DMS114 treated with DMSO at 0.1 percent for 48 hours (cell line): ENCODE measurements at regions not wholly inside any gene's neighbourhood (a gene's known extent, or its start where the extent isn't known, plus 50 kb on each side); places are given as distances from the start of the nearest gene placed in this dataset.
"Not testable (repeated sequence)": the region's sequence is repeated elsewhere in the genome, so short reads cannot be mapped to it uniquely, and the experiment has no call there.

Experiments
- DNase-seq: peaks from one replicate; lab custom pipeline; 2025; ENCODE audit not compliant: unreplicated experiment; lab: John Stamatoyannopoulos, UW

DNA sequence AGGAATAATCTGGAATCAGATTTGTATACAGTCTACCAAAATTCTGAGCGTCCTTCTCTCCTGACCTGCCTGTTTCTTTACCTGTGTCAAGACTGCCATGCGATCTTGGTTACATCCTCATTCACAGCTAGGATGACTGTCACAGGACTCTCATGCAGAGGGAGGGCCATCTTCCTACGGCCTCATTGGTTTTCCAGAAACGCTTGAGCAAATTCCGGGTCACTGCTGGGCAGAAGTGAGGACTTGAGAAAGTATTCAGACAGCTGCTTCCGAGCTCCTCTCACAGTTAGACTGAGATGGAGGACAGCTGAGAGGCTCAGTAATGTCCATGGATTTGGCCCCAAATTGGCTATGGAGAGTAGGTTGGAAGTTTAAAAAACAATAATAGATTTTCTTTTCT lies 94.2 kb downstream of the TFAP2C start:
- no peak for DNase-seq

DNA sequence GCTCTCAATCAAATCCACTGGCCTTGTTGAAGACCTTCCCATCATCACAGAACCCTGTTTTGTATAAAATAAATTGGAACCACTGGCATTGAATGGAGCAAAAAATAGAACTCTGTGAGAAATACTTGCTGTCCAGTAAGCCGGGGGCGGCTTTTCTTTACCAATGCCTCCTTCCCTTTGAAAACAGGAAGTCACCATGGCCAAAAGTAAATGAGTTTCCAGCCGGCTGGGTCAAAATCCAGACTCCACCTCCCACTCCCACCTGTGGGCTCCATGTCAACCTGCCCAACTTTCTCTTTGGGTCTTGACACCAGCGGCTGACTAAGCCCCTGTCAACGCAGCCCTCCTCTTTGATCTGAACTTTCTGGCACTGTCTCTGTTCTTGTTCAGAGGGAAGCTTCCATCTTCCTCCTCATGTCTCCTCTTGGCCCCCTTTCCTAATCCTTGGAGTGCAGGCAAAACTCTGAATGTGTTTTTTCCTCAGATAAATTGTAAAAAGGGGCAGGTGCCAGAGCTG lies 95.2 kb downstream of the TFAP2C start:
- DNase-seq, result no peak

DNA sequence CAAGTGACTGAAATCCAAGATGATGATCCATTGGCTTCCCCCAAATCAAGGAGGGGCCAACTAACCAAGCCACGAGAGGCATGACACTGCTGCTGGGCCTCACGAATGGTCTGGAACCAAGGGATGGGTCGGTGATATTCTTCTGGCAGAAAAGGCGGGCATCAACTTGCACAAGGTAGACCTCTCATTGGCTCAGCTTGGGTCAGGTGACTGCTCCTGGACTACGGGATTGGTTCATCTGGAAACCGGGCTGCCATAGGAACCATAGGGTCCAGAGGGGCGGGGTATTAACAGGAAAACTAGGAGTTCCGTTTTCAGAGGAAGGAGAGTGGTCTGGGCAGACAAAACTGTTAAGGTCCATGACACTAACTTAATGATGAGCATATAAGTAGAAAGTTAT lies 100.9 kb downstream of the TFAP2C start:
- no peak for DNase-seq

DNA sequence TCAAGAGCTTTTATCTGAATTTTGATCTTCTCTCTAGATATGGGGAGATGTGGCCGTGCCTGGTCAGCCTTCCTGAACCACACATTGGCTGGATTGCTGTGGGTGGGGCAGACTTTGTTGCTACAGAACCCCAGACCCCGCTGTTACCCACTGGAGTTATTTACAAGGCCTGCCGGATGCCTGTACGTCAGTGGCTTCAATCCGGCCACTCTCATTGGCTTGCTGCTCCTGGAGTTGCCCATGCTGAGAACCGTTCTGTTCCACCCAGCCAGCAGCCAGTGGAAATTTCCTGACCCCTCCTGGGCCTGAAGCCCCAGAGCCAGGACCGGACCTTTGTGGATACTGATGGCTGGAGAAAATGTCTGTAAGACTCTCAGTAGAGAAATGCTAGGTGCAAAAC lies 101.9 kb downstream of the TFAP2C start:
- DNase-seq, result no peak

DNA sequence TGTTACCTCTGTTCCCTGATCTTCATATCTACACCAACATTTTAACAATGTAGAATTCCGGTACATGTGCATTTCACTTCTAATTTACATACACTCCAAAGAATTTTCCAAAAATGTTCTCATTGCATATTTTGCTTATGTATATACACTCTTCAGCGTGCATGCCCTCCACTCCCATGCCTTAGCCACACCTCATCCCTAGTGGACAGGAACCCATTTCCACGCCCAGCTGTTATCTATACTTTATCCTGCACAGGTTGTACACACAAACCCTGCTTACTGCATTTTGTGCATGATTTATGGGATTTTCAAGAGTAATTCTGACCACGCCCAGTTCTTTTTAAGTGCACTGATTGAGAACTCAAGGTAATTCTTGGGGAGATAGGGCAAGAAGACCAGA lies 102.4 kb downstream of the TFAP2C start:
- no peak for DNase-seq

DNA sequence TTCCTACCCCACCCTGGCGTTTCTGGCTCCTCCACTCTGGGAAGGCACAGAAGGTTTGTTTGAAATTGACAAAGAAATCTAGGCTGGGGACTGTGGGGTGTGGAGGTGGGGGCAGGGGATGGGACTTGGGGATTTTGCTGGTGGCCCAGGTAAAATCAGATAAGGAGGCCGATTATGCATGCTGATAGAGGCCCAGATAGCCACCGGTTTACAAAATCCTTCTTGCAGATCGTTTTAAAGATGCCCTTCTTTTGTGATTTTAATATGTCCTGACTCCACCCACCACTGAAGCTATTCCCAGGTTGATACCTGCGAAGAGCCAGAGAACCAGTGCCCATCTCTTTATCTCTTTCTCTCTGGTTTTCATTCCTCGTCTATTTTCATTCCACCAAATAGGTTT lies 104.9 kb downstream of the TFAP2C start:
- no peak for DNase-seq

DNA sequence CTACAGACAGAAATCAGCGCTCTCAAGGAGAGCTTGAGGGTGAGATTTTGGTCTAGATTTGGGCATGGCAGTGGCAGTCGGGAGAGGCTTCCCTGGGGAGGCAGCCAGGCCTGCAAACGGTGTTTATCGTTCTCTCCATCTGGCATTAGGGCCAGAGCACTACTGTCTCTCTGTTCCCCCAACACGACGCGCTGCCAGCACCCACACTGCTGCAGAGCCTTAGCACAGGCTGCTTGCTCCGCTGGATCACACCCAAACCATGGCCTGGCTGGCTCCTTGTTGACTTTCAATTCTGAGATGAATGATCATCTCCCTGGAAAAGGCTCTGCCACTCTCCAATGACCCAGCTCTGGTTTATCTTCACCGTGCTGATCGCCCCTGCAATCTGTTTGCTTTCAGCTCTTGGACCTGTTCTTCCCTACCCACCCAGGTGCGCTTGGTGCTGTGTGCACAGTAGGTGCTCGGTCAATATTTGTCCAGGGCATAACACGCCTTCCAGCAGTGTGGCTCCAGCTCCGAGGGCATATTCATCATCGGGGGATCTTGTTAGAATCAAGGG lies 106.1 kb downstream of the TFAP2C start:
- DNase-seq, result no peak

DNA sequence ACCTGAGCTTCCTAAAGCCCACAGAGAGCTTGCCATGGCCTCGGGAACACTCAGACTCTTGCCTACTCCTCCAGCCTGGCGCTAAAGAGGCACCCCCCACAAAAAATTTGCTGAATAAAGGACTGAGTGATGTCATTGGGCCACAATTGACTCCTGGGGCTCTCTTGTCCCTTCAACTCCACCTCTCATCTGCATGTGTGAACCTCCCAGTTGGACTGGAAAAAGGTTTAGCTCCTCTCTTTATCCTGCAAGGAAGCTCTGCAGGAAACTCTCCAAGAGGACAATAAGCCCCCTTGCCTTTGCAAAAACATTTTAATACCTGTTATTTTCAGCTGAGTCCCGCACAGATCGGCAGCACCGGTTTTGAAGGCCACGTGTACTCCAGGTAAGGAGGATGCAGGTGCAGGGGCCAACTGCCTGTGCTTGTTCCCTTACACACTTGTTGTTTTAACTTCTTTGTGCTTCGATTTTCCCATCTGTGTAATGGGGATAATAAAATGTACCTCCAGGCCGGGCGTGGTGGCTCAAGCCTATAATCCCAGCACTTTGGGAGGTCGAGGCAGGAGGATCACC lies 107.3 kb downstream of the TFAP2C start:
- DNase-seq, result no peak

DNA sequence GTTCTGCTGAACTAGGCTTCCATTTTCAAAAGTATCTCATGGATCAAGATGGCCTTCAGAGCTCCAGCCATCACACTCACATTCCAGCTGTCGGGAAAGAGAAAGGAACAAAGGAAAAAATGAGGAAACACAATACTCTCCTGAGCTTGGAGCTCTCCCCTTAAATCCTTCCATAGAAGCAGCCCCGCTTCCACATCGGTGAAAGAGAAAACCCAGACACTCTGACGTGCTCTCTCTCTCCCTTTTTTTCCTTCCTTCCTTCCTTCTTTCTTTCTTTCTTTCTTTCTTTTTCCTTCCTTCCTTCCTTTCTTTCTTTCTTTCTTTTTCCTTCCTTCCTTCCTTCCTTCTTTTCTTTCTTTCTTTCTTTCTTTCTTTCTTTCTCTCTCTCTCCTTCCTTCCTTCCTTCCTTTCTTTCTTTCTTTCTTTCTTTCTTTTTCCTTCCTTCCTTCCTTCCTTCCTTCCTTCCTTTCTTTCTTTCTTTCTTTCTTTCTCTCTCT lies 115.3 kb downstream of the TFAP2C start:
- DNase-seq, result not testable (repeated sequence)

DNA sequence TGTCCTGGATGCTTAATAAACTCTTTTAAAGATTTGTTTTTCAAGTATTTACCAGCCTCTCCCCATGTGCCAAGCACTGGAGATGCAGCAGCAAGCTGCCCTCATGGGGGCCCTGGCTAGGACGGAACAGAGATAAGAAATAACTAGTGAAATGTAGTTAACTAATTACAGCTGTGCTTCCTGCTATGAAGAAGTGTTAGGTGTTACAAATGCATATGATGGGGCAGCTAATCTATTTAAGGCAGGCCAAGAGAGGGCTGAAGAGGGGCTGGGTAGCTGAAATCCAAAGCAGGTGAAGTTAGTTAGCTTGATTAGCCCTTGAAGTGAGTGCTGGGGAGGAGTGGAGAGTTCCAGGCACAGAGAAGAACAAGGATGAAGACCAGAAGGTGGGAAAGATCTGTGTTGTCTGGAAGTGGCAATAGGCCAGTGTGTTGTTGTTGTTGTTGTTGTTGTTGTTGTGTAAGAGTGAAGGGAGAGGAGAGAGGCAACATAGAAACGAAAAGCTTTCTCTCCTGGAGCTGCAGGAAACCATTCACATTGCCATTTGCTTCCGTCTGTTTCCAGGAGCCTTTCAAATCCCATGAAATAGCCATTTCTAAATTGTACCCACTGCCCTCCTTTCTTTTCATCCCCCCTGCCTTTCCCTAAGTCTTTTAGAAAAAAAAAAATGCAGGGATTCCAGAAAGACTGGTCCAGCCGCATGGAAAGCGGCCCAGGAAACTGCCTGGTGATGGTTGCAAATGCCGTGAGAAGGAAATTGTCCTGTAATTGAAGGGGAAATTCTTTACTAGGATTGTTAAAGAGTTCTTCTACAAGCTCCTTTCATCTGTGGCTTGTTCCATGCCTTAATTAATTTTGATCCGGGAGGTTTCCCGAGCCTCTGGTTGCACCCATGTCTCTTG lies 119.6 kb downstream of the TFAP2C start:
- DNase-seq, result no peak

DNA sequence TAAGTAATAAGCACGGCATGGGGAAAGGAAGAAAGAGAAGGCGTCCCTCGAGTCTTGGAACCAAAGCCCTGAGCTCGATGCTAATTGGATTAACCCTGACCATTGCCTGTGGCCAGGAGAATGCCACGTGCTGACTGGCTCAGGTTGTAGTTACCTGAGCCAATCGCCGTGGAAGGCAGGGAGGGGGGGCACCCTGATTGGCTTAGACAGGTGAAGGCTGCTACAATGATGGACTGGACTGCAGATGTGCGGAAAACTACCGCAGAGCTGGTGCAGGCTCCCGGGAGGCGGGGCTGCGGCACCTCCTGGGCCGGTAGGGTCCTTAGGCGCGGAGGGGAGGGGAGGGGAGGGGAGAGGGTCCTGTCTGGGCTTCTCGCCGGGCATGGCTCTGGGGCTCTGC lies 121.3 kb downstream of the TFAP2C start:
- DNase-seq, result no peak

DNA sequence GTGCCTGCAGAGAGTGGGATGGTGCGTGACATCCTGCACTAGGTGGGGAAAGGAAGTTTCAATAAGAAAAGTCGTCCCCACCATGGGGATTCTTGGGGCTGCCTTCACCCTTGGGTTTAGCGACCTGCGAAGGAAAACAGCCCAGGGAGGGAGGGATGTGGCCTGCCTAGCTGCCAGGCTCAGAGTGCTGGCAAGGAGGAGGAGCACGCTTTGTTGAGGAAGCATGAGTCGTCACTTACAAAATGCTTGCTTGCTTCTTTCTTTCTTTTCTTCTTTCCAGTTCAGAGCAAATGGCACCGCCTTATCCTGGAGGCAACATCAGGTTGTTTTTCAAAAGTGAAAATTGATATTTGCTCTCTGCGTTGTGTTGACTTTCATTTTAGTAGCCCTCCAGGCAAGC lies 123.2 kb downstream of the TFAP2C start:
- no peak for DNase-seq

DNA sequence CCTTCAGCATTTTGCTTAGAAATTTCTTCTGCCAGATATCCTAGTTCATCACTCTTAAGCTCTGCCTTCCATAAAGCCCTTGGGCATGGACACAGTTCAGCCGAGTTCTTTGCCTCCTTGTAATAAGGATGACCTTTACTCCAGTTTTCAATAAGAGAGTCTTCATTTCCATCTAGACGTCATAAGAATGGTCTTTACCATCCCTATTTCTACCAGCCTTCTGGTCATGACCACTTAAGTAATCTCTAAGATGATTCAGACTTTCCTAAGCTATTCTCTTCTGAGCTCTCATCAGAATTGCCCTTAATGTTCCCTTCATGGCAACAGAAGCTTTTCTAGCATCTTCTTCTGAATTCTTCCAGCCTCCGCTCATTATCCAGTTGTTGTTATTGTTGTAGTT lies 126.1 kb downstream of the TFAP2C start:
- DNase-seq, result no peak

DNA sequence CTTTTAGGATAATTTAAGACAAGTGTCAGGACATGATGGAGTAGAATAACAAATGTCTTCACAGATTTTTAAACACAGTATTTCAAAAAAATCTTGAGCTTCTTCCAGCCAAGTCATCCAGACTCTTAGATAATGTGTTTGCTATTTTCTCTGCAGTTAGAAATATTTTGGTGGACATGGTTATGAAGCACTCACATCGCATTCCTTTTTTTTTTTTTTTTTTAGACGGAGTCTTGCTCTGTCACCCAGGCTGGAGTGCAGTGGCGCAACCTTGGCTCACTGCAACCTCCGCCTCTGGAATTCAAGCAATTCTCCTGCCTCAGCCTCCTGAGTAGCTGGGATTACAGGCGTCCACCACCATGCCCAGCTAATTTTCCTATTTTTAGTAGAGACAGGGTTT lies 127.6 kb downstream of the TFAP2C start:
- DNase-seq, result not testable (repeated sequence)

DNA sequence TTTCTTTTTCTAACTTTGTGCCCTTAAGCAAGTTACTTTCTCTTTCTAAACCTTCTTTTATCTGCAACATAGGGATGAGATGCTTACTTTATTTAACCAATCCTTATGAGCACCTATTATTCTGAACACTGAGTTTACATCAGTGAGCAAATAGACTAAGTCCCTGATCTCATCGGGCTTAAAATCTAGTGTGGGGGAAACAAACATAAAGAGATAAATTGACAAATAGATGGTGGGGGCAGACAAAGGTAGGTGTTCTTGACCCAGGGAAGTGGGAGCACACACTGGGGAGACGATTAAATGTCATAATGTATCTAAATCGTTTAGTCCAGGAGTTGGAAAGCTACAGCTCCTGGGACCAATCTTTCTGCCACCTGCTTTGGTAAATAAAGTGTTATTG lies 129.6 kb downstream of the TFAP2C start:
- no peak for DNase-seq

DNA sequence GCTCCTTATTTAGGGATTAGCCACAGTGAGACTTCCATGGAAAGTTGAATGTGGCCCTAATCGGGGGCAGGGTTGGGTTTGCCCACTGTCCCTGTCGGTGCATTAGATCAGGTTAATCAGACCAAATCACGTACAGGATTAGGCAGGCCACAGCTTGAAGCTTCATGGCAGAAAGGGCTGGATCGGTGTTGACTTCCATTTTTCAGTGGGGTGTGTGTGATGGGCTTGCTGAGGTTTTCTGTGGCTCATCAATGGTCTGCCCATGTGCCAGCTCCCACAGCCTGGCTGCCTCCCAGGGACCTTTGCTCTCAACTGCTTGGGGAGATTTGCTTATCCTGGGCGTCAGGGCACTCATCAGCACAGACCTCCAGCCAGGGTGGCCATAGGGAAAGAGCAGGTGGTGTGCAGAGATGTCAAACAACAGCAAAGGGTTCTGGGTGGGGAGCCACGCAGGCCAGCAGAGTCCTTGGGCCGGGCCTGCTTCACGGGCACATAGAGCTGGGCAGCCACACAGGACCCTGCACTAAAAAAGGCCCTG lies 130.7 kb downstream of the TFAP2C start:
- no peak for DNase-seq

DNA sequence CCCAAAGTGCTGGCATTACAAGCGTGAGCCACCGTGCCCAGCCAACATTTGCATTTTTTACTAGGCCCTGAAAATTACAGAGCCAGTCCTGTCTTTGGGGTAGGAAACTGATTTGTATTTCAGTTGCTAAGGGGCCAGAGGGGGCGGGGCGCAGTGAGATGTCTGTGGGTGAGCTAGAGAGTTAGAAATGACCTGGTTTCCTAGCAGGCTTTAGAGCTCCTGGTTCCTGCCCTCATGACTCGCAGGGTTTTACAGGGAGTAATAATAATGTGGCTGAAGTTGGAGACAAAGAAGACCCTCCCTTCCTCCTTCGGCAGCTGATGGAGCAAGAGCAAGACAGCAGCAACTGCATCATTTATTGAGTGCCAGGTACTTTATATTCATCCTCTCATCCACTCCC lies 131.5 kb downstream of the TFAP2C start:
- DNase-seq, result no peak

DNA sequence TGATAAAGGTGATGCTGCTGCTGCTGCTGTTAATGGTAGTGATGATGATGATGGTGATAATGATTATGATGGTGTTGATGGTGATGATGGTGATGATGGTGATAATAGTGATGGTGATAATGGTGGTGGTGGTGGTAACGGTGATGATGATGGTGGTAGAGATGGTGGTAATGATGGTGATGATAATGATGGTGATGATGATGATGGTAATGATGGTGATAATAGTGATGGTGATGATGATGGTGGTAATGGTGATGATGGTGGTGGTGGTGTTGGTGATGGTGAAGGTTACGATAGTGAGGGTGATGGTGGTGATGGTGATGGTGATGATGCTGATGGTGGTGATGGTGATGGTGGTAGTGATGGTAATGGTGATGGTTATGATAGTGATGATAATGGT lies 132.3 kb downstream of the TFAP2C start:
- no peak for DNase-seq

DNA sequence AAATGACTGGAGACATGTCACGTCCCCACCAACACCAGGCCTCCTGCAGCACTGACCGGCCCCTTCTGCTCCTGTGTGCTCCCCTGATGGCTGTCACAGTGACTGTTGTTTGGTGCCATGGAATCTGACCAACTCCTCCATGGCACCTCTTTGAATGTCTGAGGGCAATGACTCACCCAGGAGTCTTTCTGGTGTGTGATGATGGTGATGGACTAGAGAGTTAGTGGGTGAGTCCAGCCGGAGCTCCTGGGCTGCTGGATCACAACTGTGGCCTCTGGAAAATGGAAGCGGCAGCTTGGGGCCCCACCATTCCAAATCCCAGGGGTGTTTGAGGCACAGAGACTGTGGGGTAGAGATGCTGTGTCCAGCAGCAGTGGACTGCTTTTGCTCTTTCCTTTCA lies 133.3 kb downstream of the TFAP2C start:
- no peak for DNase-seq

DNA sequence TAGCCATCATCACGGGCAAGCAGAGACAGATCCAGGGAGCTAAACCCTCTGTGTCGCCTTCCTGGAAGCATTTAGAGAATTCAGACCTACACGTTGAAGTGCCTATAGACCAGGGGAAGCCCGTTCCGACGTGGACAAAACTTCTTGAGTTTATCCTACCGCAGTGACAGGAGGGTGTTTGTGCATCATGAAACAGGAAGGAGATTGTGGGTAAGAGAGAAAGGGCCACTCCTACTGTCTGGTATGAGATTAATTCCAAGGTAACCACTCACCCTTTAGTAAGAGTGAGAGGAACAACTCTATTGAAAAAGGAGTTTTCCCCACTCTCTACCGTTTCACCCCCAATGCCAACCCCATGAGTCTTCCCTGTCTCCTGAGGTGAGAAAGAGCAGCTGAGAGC lies 133.7 kb downstream of the TFAP2C start:
- DNase-seq, result no peak

DNA sequence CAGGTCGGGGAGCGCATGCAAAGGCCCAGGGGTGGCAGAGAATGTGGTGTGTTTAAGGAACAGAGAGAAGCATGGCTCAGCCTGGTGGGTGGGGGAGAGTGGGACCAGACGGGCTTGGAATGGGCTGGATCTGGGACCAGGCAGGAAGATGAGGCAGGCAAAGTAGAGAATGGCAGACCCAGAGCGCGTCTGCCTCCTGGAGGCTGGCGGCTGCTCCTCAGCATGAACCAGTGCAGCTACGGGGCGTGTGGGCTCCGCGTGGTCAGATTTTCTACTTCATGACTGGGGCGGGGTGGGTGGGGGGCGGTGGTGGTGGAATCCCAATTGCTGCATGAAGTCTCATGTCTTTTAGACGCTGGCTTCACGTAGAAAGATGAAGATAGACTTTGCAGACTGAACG lies 135.6 kb downstream of the TFAP2C start:
- DNase-seq, result no peak
